Gastroesophageal sphincter (tissue), 4 donors: ENCODE measurements at regions not wholly inside any gene's neighbourhood (a gene's known extent, or its start where the extent isn't known, plus 50 kb on each side); places are given as distances from the start of the nearest gene placed in this dataset.

ENCODE experiments used
- ATAC-seq: fragments of 150-250 bp; one replicate; pipeline ENCODE4 v1.9.1; 2016; ENCODE audit warnings: mild to moderate bottlenecking, moderate library complexity
- H3K27ac ChIP-seq, 4 donors: fragments of 200-600 bp; sonication (generic) in 3 of 4; 1 replicate in 3 of 4; 2 replicates in 1 of 4; pipeline ENCODE4 v1.5.1; 2016 to 2019
- H3K27me3 ChIP-seq: fragments of 200-600 bp; sonication (generic); one replicate; pipeline ENCODE4 v1.5.1; 2019
- H3K36me3 ChIP-seq, 2 donors: fragments of 200-600 bp; sonication (generic); one replicate each; pipeline ENCODE4 v1.5.1; 2019; ENCODE audit warnings: control low read depth in 1 of 2
- H3K4me1 ChIP-seq, 3 donors: fragments of 200-600 bp; sonication (generic); 1 replicate in 2 of 3; 2 replicates in 1 of 3; pipeline ENCODE4 v1.5.1; 2016 to 2019; ENCODE audit warnings: control low read depth in 2 of 3
- H3K4me3 ChIP-seq, 2 donors: fragments of 200-600 bp; sonication (generic); one replicate each; pipeline ENCODE4 v1.5.1; 2019; ENCODE audit warnings: mild to moderate bottlenecking in 1 of 2, moderate library complexity in 1 of 2
- H3K9me3 ChIP-seq, 3 donors: fragments of 200-600 bp; sonication (generic); one replicate each; pipeline ENCODE4 v1.5.1; 2017 to 2019; ENCODE audit warnings: control low read depth in 2 of 3
- CTCF ChIP-seq, 4 experiments: fragments of 200-600 bp in 2 of 4; fragments of 450-650 bp in 2 of 4; sonication (generic) in 1 of 4; IDR thresholded peaks; one replicate each; pipeline ENCODE4 v1.5.1; 2017 to 2019; ENCODE audit warnings: antibody characterized with exemption in 4 of 4, mild to moderate bottlenecking in 2 of 4, moderate library complexity in 2 of 4
- EP300 ChIP-seq: sonication (generic); formaldehyde crosslinking; IDR thresholded peaks from one replicate; pipeline ENCODE4 v1.6.1; 2017; ENCODE audit warnings: antibody characterized with exemption, mild to moderate bottlenecking
- POLR2A ChIP-seq, 2 donors: fragments of 450-650 bp; IDR thresholded peaks; one replicate each; pipeline ENCODE4 v1.6.1; 2017; ENCODE audit warnings: antibody characterized with exemption in 2 of 2, mild to moderate bottlenecking in 2 of 2, moderate library complexity in 1 of 2
- POLR2AphosphoS5 ChIP-seq: sonication (generic); formaldehyde crosslinking; IDR thresholded peaks from one replicate; pipeline ENCODE4 v1.6.1; 2017; ENCODE audit warnings: antibody characterized with exemption
- WGBS, 2 donors: methylation state at CpG; one replicate each; pipeline ENCODE4 v1.1.5; 2018; ENCODE audit warnings: low coverage in 1 of 2; 5-methylcytosine and 5-hydroxymethylcytosine counted together

- no peaks in the 10 kb centered on the region for H3K9me3 ChIP-seq
- no peaks in the 10 kb centered on the region for H3K27me3 ChIP-seq
- H3K4me1 ChIP-seq: peaks cover 0 to 9% (median 0%) of the 10 kb centered on the region in 3 donors
- peak; percentile 36 for ATAC-seq
- H3K4me3 ChIP-seq: no peak overlapping the region
- 29 to 43% methylated on average over 4 of the region's 4 CpGs for WGBS, 2 donors
- no peaks in the 10 kb centered on the region for H3K36me3 ChIP-seq
- no peak for TF ChIP-seq POLR2A (IDR thresholded peaks at IDR 0.05)
- no peak for TF ChIP-seq CTCF (IDR thresholded peaks at IDR 0.05)
- H3K27ac ChIP-seq: no peak overlapping the region
Measured at GRCh38 chr5:124371111-124371706, 375.2 kb downstream of the ZNF608 start.

- Histone ChIP-seq H3K27me3 (no peaks in the 10 kb centered on the region), H3K4me3 (no peak overlapping the region), H3K4me1 (peaks cover 0 to 9% (median 0%) of the 10 kb centered on the region in 3 donors), H3K9me3 (no peaks in the 10 kb centered on the region), H3K36me3 (no peaks in the 10 kb centered on the region), H3K27ac (no peak overlapping the region)
- ATAC-seq: no peak
- TF ChIP-seq CTCF (IDR thresholded peaks at IDR 0.05) (no peak), POLR2A (IDR thresholded peaks at IDR 0.05) (no peak), POLR2AphosphoS5 (no peak), EP300 (no peak)
Measured at GRCh38 chr5:124370601-124371000, 375.8 kb downstream of the ZNF608 start.

GRCh38 chr5:124365361-124365801, 381.1 kb downstream of the ZNF608 start:
- no peak for ATAC-seq
- 67 to 75% methylated on average over 1 to 4 of the region's 4 CpGs for WGBS, 2 donors
- no peak overlapping the region for H3K4me3 ChIP-seq
- H3K36me3 ChIP-seq: no peaks in the 10 kb centered on the region
- peaks cover 0 to 6% (median 0%) of the 10 kb centered on the region in 3 donors for H3K9me3 ChIP-seq
- TF ChIP-seq CTCF (IDR thresholded peaks at IDR 0.05): no peak
- TF ChIP-seq EP300: no peak
- TF ChIP-seq POLR2AphosphoS5: no peak
- H3K27ac ChIP-seq: no peak overlapping the region
- no peaks in the 10 kb centered on the region for H3K4me1 ChIP-seq
- no peaks in the 10 kb centered on the region for H3K27me3 ChIP-seq

GRCh38 chr5:124355928-124356327, 390.5 kb downstream of the ZNF608 start:
- no peaks in the 10 kb centered on the region for H3K9me3 ChIP-seq
- no peak for ATAC-seq
- 63% methylated on average over 1 of the region's 1 CpG; no CpG with 5 or more reads in 1 of the 2 donors for WGBS, 2 donors

More at GRCh38 chr5:124355928-124356327, 390.5 kb downstream of the ZNF608 start:
- Histone ChIP-seq H3K27ac (no peak overlapping the region), H3K36me3 (no peaks in the 10 kb centered on the region), H3K27me3 (no peaks in the 10 kb centered on the region), H3K4me3 (no peak overlapping the region), H3K4me1 (no peaks in the 10 kb centered on the region)
- TF ChIP-seq CTCF (IDR thresholded peaks at IDR 0.05) (no peak), EP300 (no peak), POLR2AphosphoS5 (no peak), POLR2A (IDR thresholded peaks at IDR 0.05) (no peak)
